T47D (cell line): ENCODE measurements at regions not wholly inside any gene's neighbourhood (a gene's known extent, or its start where the extent isn't known, plus 50 kb on each side); places are given as distances from the start of the nearest gene placed in this dataset.

Experiments used
- DNase-seq, 2 experiments: peaks; one replicate each; pipeline versions ENCODE4 v3.0.0 to v3.0.0-alpha.2; 2011 to 2012; ENCODE audit warnings: low read depth in 1 of 2, low spot score in 1 of 2
- JUND ChIP-seq: IDR thresholded peaks from 2 replicates; pipeline ENCODE4 v1.6.1; 2012; ENCODE audit warnings: low read depth
- in situ Hi-C: cut with HindIII; loops from 2 replicates; pipeline ENCODE4 v1.10.0; 2016; ENCODE audit warnings: low sequenced_read_pairs, low pct_unique_long_range_greater_than_20kb

GRCh38 chr2:129763966-129764365 is 215.5 kb upstream of the RAB6C start:
- in situ Hi-C loops: no loop called here
- TF ChIP-seq JUND: no peak
- no peak for DNase-seq

GRCh38 chr2:129764376-129765325 is 214.8 kb upstream of the RAB6C start:
- peak in 1 of 2 experiments; percentile 26 for DNase-seq
- no peak for TF ChIP-seq JUND
- in situ Hi-C loops: no loop called here

DNA sequence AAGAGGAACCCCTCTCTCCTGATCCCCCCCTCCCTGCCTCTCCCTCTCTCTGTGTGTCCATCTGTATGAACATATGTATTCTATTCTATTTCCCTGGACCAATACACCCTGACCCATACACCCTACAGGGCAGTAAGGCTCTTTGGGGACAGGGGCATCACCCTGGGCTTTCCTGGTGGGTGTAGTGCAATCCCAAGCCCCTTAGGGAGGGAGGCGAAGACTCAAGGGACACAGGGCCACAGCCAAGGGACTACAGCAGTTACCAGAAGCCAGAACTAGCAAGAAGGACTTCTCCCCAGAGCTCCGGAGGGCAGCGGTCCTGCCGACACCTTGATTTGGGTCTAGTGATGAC is 214.2 kb upstream of the RAB6C start:
- no peak for DNase-seq
- TF ChIP-seq JUND: no peak
- in situ Hi-C loops: no loop called here

GRCh38 chr2:129765678-129766351 is 213.7 kb upstream of the RAB6C start:
- TF ChIP-seq JUND: no peak
- in situ Hi-C loops: no loop called here
- DNase-seq: no peak

GRCh38 chr2:129766374-129766993 is 213.0 kb upstream of the RAB6C start:
- TF ChIP-seq JUND: no peak
- in situ Hi-C loops: no loop called here
- DNase-seq: no peak

DNA sequence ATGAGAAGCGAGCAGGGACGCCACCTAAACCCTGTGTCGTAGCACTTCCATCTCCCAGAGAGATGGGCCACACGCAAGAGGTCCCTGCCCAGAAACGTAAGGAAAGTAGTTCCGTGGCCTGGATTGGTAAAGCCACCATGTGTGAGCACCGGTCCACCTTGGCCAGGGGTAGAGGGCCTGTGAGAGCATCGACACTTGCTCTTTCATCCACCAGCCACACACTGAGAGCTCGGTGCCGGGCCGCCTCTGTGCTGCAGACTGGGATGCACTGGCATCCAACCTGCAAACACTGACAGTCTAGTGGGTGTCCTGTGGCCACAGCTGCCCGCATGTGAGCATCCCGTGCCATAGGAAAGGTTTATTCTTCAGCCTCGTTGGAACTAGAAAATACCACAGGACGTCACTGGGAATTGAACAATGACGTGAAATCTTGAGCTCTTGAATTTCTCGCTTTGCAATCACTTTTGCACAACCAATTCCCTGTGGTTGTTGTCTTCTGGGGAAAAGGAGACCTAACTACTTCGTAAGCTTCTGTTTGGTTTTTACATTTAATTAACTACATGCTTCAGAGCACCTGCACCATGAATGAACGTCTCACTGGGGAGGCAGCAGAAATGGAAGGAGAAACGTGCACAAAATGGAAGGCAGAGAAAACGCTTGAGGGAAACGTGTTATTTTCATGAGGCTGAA is 212.0 kb upstream of the RAB6C start:
- in situ Hi-C loops: no loop called here
- TF ChIP-seq JUND: no peak
- DNase-seq: no peak

- in situ Hi-C loops: no loop called here
- DNase-seq: no peak
- TF ChIP-seq JUND: no peak
These were observed 211.5 kb upstream of the RAB6C start for GRCh38 chr2:129768036-129768386.

- in situ Hi-C loops: no loop called here
- no peak for DNase-seq
- TF ChIP-seq JUND: no peak
These were observed 210.8 kb upstream of the RAB6C start for GRCh38 chr2:129768485-129769184.

- DNase-seq: no peak
- TF ChIP-seq JUND: no peak
- in situ Hi-C loops: no loop called here
These were observed 210.1 kb upstream of the RAB6C start for GRCh38 chr2:129769185-129769991.

- no peak for DNase-seq
- no peak for TF ChIP-seq JUND
- in situ Hi-C loops: no loop called here
These were observed 207.9 kb upstream of the RAB6C start for GRCh38 chr2:129771418-129772189.

GRCh38 chr2:129772190-129772579 is 207.3 kb upstream of the RAB6C start:
- in situ Hi-C loops: no loop called here
- no peak for TF ChIP-seq JUND
- DNase-seq: no peak
